Activated T-cell treated with anti-CD3 and anti-CD28 coated beads, Interleukin-2, amount 50 U/mL, for 24 hours (primary cell): ENCODE measurements at regions not wholly inside any gene's neighbourhood (a gene's known extent, or its start where the extent isn't known, plus 50 kb on each side); places are given as distances from the start of the nearest gene placed in this dataset.

Source experiments
- DNase-seq: peaks from one replicate; pipeline ENCODE4 v3.0.0-alpha.2; 2020
- H3K27ac Mint-ChIP-seq: 2 replicates; pipeline ENCODE4 v1.8.0; 2020; ENCODE audit warnings: mild to moderate bottlenecking, mixed read lengths
- H3K27me3 Mint-ChIP-seq: 2 replicates; pipeline ENCODE4 v1.8.0; 2020; ENCODE audit warnings: mixed read lengths
- H3K36me3 Mint-ChIP-seq: 2 replicates; pipeline ENCODE4 v1.8.0; 2020; ENCODE audit warnings: low read depth, mixed read lengths
- H3K4me1 Mint-ChIP-seq: 2 replicates; pipeline ENCODE4 v1.8.0; 2020; ENCODE audit warnings: low read depth, mixed read lengths
- H3K4me3 Mint-ChIP-seq: 2 replicates; pipeline ENCODE4 v1.8.0; 2020; ENCODE audit warnings: mild to moderate bottlenecking, moderate library complexity, mixed read lengths
- H3K9me3 Mint-ChIP-seq: 2 replicates; pipeline ENCODE4 v1.8.0; 2020; ENCODE audit warnings: mixed read lengths

DNA sequence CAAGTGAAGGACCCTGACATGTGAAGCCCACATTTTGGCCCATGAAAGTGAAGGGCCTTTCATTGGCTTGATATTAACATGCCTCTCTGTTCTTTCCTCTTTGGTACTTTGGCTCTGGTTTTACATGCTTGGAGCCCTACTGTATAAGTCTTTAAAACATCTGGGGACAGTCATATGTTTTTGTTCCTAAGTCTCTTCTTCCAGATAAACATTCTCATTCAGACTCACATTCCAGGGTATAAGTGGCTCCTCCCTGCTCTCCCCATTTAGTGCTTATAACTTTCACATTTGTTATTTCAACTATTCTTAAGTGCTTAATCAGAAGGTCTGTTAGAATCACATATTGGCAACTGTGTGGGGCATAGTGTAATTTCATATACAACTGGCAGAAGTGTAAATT lies 1932.2 kb upstream of the CELF4 start:
- H3K27me3 Mint-ChIP-seq, result no peaks in the 10 kb centered on the region
- H3K4me1 Mint-ChIP-seq, result no peaks in the 10 kb centered on the region
- DNase-seq, result no peak
- peaks cover 8% of the 10 kb centered on the region for H3K9me3 Mint-ChIP-seq
- no peak overlapping the region for H3K27ac Mint-ChIP-seq
- no peak overlapping the region for H3K4me3 Mint-ChIP-seq
- H3K36me3 Mint-ChIP-seq, result no peaks in the 10 kb centered on the region

DNA sequence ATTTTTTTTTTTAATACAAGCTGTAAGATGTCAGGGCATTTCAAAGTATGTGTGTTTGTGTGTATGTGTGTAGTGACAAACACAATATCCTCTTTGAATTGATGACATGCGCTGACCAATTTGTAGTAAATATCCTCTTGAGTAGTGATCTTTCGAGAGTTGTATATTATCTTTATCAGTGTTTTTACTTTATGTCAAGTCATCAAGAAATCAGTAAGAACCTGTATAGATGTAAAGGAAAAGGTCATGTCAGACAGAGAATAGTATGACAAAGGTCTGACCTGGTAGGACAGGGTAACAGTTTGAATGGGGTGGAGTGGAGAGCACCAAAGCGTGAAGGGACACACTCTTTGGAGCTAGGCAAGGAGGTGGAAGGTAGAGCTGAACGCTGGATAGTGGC lies 1931.4 kb upstream of the CELF4 start:
- Mint-ChIP-seq H3K4me3 (no peak overlapping the region), H3K27ac (no peak overlapping the region), H3K4me1 (no peaks in the 10 kb centered on the region), H3K9me3 (peaks cover 12% of the 10 kb centered on the region), H3K27me3 (no peaks in the 10 kb centered on the region), H3K36me3 (no peaks in the 10 kb centered on the region)
- DNase-seq, result no peak

- peaks cover 22% of the 10 kb centered on the region for H3K9me3 Mint-ChIP-seq
- no peak overlapping the region for H3K4me3 Mint-ChIP-seq
- no peaks in the 10 kb centered on the region for H3K36me3 Mint-ChIP-seq
- no peak for DNase-seq
- H3K27ac Mint-ChIP-seq, result no peak overlapping the region
- no peaks in the 10 kb centered on the region for H3K4me1 Mint-ChIP-seq
- no peaks in the 10 kb centered on the region for H3K27me3 Mint-ChIP-seq
Observed at GRCh38 chr18:39494211-39494896, 1928.8 kb upstream of the CELF4 start.

DNA sequence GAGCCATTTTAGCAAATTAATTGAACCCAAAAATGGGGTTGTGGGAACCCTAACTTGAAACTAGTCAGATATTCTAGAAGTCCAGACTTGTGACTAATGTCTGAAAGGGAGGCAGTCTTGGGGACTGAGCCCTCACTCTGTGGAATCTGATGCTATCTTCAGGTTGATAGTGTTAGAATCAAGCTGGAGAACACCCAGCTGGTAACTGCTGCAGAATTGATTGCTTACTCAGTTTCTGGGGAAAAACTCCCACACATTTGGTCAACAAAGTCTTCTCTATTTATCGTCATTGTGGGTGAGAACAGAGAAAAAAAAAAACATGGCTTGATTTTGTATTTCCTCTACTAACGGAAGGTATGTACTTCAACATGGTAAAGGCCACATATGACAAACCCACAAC lies 1925.8 kb upstream of the CELF4 start:
- peaks cover 19% of the 10 kb centered on the region for H3K9me3 Mint-ChIP-seq

GRCh38 chr18:39489431-39489830 lies 1923.8 kb upstream of the CELF4 start:
- Mint-ChIP-seq H3K27ac (no peak overlapping the region), H3K4me3 (no peak overlapping the region), H3K4me1 (no peaks in the 10 kb centered on the region), H3K27me3 (no peaks in the 10 kb centered on the region), H3K9me3 (peaks cover 27% of the 10 kb centered on the region), H3K36me3 (no peaks in the 10 kb centered on the region)
- DNase-seq, result no peak

More for the DNA sequence above, 1925.8 kb upstream of the CELF4 start:
- Mint-ChIP-seq H3K27me3 (no peaks in the 10 kb centered on the region), H3K4me1 (no peaks in the 10 kb centered on the region), H3K36me3 (no peaks in the 10 kb centered on the region), H3K4me3 (no peak overlapping the region), H3K27ac (no peak overlapping the region)
- DNase-seq, result no peak

GRCh38 chr18:39487932-39488331 lies 1922.3 kb upstream of the CELF4 start:
- Mint-ChIP-seq H3K4me1 (no peaks in the 10 kb centered on the region), H3K9me3 (peaks cover 25% of the 10 kb centered on the region), H3K27me3 (no peaks in the 10 kb centered on the region), H3K36me3 (no peaks in the 10 kb centered on the region), H3K27ac (no peak overlapping the region), H3K4me3 (no peak overlapping the region)
- DNase-seq, result no peak

DNA sequence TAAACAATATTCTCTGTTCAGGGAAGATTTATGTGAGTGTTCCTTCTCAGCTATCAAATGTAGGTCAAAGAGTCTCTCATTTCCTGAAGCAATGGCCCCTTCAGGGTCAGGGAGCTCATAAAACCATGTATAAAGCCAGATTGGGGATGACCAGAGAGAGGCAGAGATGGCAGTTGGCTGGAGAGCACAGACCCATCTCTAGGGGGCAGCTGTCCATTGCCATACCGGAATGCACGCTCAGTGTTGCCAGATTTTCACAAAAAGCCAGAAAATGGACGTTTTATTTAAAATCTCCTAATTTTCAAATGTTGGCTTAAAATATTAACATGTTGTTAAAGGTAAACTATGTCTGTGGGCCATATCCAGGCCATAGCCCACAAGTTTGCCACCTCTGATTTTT lies 1920.7 kb upstream of the CELF4 start:
- Mint-ChIP-seq H3K4me1 (no peaks in the 10 kb centered on the region), H3K4me3 (no peak overlapping the region), H3K27ac (no peak overlapping the region), H3K36me3 (no peaks in the 10 kb centered on the region), H3K27me3 (no peaks in the 10 kb centered on the region), H3K9me3 (peaks cover 17% of the 10 kb centered on the region)
- DNase-seq, result no peak

GRCh38 chr18:39485696-39486095 lies 1920.1 kb upstream of the CELF4 start:
- Mint-ChIP-seq H3K4me3 (no peak overlapping the region), H3K4me1 (no peaks in the 10 kb centered on the region), H3K9me3 (peaks cover 16% of the 10 kb centered on the region), H3K27ac (no peak overlapping the region), H3K36me3 (no peaks in the 10 kb centered on the region), H3K27me3 (no peaks in the 10 kb centered on the region)
- no peak for DNase-seq

DNA sequence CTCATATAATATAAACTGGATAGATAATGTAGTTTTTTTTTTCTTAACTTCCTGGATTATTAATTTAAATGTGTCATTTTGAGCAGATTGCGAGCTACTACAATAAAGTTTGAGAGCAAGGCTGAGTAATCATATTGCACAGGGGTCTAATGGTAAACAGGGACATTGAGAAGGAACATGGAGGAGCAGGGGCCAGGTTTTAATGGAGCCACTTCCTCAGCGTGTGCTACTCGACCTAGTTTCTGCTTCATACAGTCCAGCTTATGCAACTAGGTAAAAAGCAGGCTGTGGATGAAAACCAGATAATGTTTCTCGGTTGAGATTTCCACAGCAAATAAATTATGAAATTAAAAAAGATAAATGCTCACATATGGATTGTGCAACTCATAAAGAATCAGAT lies 1915.7 kb upstream of the CELF4 start:
- H3K27ac Mint-ChIP-seq, result no peak overlapping the region
- no peaks in the 10 kb centered on the region for H3K27me3 Mint-ChIP-seq
- H3K36me3 Mint-ChIP-seq, result no peaks in the 10 kb centered on the region
- DNase-seq, result no peak
- peaks cover 19% of the 10 kb centered on the region for H3K9me3 Mint-ChIP-seq
- H3K4me1 Mint-ChIP-seq, result no peaks in the 10 kb centered on the region
- no peak overlapping the region for H3K4me3 Mint-ChIP-seq

DNA sequence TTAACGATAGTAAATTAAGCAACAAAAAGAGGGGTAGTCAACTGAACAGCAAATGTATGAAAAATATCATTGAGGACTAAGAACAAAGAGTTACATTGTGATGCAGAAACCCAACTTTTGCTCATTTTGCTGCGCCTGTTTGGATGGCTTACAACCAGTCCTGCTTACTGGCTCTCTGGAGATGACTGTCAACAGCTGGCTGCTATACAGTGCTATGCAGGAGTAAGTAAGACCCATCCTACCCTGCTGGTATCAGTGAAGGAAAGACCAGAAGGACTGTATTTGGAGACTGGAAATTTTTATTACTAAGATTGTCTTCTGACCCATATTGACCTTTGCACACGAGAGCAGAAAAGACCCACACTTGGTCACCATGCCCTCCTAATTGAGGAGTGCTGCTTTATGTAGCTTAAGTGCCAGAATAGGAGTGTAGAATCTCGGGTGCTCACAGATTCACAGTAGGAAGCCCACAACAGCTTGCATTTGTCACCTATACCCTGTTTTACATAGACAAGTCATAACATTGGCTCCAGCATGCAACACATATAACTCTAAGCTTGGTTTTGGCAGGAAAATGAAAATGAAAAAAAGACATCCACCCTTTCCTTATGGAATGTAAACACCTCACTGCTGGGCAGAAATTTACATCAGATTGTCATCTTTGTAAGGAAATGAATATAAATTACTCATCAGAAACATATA lies 1915.0 kb upstream of the CELF4 start:
- Mint-ChIP-seq H3K4me1 (no peaks in the 10 kb centered on the region), H3K27ac (no peak overlapping the region), H3K9me3 (peaks cover 14% of the 10 kb centered on the region), H3K27me3 (no peaks in the 10 kb centered on the region), H3K36me3 (no peaks in the 10 kb centered on the region), H3K4me3 (no peak overlapping the region)
- no peak for DNase-seq

GRCh38 chr18:39464006-39464405 lies 1898.4 kb upstream of the CELF4 start:
- Mint-ChIP-seq H3K27ac (no peak overlapping the region), H3K4me3 (no peak overlapping the region), H3K27me3 (no peaks in the 10 kb centered on the region), H3K9me3 (peaks cover 14% of the 10 kb centered on the region), H3K36me3 (no peaks in the 10 kb centered on the region), H3K4me1 (peaks cover 3% of the 10 kb centered on the region)
- no peak for DNase-seq

DNA sequence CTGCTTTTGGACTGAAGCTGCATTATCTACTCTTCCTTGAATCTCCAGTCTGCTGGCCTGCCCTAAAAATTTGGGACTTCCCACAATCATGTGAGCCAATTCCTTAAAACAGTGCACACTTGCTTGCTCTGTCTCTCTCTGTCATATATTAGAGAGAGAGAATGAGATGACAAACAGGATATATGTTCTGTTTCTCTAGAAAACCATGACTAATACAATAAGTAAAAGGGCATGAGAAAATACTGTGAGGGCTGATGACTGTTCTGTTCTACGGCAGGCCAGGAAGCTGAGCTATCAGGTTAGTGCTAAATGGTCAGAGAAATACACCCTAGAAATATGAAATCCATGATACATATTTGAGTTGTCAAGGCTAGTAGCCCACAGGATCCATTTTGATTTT lies 1896.8 kb upstream of the CELF4 start:
- Mint-ChIP-seq H3K36me3 (no peaks in the 10 kb centered on the region), H3K27me3 (no peaks in the 10 kb centered on the region), H3K4me1 (peaks cover 3% of the 10 kb centered on the region), H3K4me3 (no peak overlapping the region), H3K27ac (peak overlapping the region; percentile 67), H3K9me3 (peaks cover 20% of the 10 kb centered on the region)
- no peak for DNase-seq

DNA sequence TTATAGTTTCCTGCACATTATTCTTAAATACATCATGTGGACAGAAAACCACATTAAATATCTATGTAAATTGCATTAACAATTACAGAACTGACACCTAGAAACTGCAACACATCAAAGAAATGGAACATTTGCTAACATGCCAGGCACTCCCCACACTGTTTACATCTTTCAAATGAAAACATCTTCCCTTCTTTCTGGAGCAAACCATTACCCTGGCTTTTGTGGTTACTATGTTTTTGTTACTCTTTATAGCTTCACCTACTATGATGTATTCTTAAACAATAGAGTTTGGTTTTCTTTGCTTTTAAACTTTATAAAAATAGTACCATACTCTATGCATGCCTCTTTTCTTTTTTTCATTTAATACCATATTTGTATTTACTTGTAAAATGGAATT lies 1894.5 kb upstream of the CELF4 start:
- no peak overlapping the region for H3K4me3 Mint-ChIP-seq
- H3K4me1 Mint-ChIP-seq, result peaks cover 3% of the 10 kb centered on the region
- DNase-seq, result no peak
- peaks cover 18% of the 10 kb centered on the region for H3K9me3 Mint-ChIP-seq
- H3K27ac Mint-ChIP-seq, result no peak overlapping the region
- H3K36me3 Mint-ChIP-seq, result no peaks in the 10 kb centered on the region
- no peaks in the 10 kb centered on the region for H3K27me3 Mint-ChIP-seq

DNA sequence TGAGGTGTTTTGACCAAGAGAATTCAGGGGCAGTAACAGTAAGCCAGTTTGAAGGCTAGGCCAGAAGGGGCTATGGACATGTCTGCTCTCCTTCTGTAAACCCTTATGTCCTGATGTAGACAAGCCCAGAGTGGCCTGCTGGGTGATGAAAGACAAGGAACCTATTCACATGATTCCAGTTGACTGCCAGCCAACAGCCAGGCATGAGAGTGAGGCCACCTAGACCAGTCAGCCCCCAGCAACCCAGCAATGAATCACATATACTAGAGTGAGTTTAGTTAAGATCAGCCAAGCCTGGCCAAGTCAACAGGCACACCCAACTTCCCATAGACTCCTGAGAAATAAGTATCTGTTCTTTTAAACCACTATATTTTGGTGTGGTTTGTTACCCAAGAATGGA lies 1889.7 kb upstream of the CELF4 start:
- Mint-ChIP-seq H3K27me3 (no peaks in the 10 kb centered on the region), H3K4me3 (no peak overlapping the region), H3K36me3 (no peaks in the 10 kb centered on the region), H3K9me3 (peaks cover 11% of the 10 kb centered on the region), H3K27ac (no peak overlapping the region), H3K4me1 (no peaks in the 10 kb centered on the region)
- DNase-seq, result no peak

- DNase-seq, result no peak
- Mint-ChIP-seq H3K4me3 (no peak overlapping the region), H3K4me1 (no peaks in the 10 kb centered on the region), H3K36me3 (no peaks in the 10 kb centered on the region), H3K27ac (no peak overlapping the region), H3K9me3 (peaks cover 8% of the 10 kb centered on the region), H3K27me3 (no peaks in the 10 kb centered on the region)
Observed at GRCh38 chr18:39454866-39455265, 1889.3 kb upstream of the CELF4 start.
